ENCODE measurements at regions not wholly inside any gene's neighbourhood (a gene's known extent, or its start where the extent isn't known, plus 50 kb on each side); places are given as distances from the start of the nearest gene placed in this dataset.

GRCh38 chr6:112482373-112482772 lies 135.2 kb downstream of the RFPL4B start:
- no peak for TF ChIP-seq CTCF (IDR thresholded peaks at IDR 0.05; ENCODE audit: low read length)
- no peak for TF ChIP-seq EZH2 (IDR thresholded peaks at IDR 0.05; ENCODE audit: borderline replicate concordance, low read length)
